Caco-2 (cell line): ENCODE measurements at regions not wholly inside any gene's neighbourhood (a gene's known extent, or its start where the extent isn't known, plus 50 kb on each side); places are given as distances from the start of the nearest gene placed in this dataset.
A peak's percentile ranks its signal among the peaks of the same experiment; 100 is the strongest.

ENCODE experiments used
- BruUV-seq: library from RNA; stranded (reverse); fragments of 400-500 nt; replicated peaks from 2 replicates; lab custom pipeline; 2021; lab: Mats Ljungman, UMichigan
- CTCF ChIA-PET: fragments of 300-600 bp; sonication (Branson Sonifier 250); formaldehyde crosslinking; loops from one replicate; lab custom pipeline; 2022; ENCODE audit warnings: antibody characterized with exemption; lab: Charles Lee
- POLR2A ChIA-PET: fragments of 300-600 bp; sonication (Branson Sonifier 250); formaldehyde crosslinking; loops from one replicate; lab custom pipeline; 2022; ENCODE audit warnings: antibody characterized with exemption; lab: Charles Lee
- DNase-seq, 2 experiments: peaks; one replicate each; pipeline versions ENCODE4 v3.0.0 to v3.0.0-alpha.2; 2020 to 2022
- H3K27me3 ChIP-seq: replicated peaks from 2 replicates; pipeline ENCODE4 v1.6.0; 2011; ENCODE audit warnings: low read length; ENCODE audit not compliant: control insufficient read depth, insufficient read depth
- H3K36me3 ChIP-seq: 2 replicates; pipeline ENCODE4 v1.5.1; 2011; ENCODE audit warnings: low read length; ENCODE audit not compliant: control insufficient read depth, insufficient read depth
- H3K4me1 ChIP-seq: fragments of 250-450 bp; sonication (Bioruptor Pico); 2 replicates; pipeline ENCODE4 v1.5.1; 2020; ENCODE audit warnings: mild to moderate bottlenecking
- H3K4me3 ChIP-seq: 2 replicates; pipeline ENCODE4 v1.5.1; 2011; ENCODE audit warnings: low read depth, mild to moderate bottlenecking, control low read depth, low read length
- H3K9me3 ChIP-seq: fragments of 250-450 bp; sonication (Bioruptor Pico); 2 replicates; pipeline ENCODE4 v1.5.1; 2020; ENCODE audit warnings: mild to moderate bottlenecking, moderate library complexity
- H3K27ac Mint-ChIP-seq: one replicate; pipeline ENCODE4 v1.8.0; 2022; ENCODE audit warnings: mixed read lengths; ENCODE audit not compliant: unreplicated experiment
- H3K27me3 Mint-ChIP-seq: one replicate; pipeline ENCODE4 v1.8.0; 2022; ENCODE audit warnings: mixed read lengths; ENCODE audit not compliant: insufficient read depth, unreplicated experiment
- H3K36me3 Mint-ChIP-seq: one replicate; pipeline ENCODE4 v1.8.0; 2022; ENCODE audit warnings: mild to moderate bottlenecking, mixed read lengths; ENCODE audit not compliant: insufficient read depth, unreplicated experiment
- H3K4me1 Mint-ChIP-seq: one replicate; pipeline ENCODE4 v1.8.0; 2022; ENCODE audit warnings: low read depth, mixed read lengths; ENCODE audit not compliant: unreplicated experiment
- H3K4me3 Mint-ChIP-seq: one replicate; pipeline ENCODE4 v1.8.0; 2022; ENCODE audit warnings: mild to moderate bottlenecking, moderate library complexity, mixed read lengths; ENCODE audit not compliant: unreplicated experiment
- H3K9me3 Mint-ChIP-seq: one replicate; pipeline ENCODE4 v1.8.0; 2022; ENCODE audit warnings: mixed read lengths; ENCODE audit not compliant: unreplicated experiment
- CTCF ChIP-seq, 2 experiments: fragments of 200-600 bp in 1 of 2; IDR thresholded peaks; 1 replicate in 1 of 2; 2 replicates in 1 of 2; pipeline versions ENCODE4 v1.5.1 to v1.8.0; 2011 to 2022; ENCODE audit warnings: antibody characterized with exemption in 1 of 2, control low read depth in 1 of 2, inconsistent platforms in 1 of 2, low read depth in 1 of 2, low read length in 1 of 2, mild to moderate bottlenecking in 1 of 2, moderate library complexity in 1 of 2; ENCODE audit not compliant: insufficient read depth in 1 of 2, severe bottlenecking in 1 of 2, unreplicated experiment in 1 of 2
- intact Hi-C: fragments of 100-400 bp; cut with micrococcal nuclease; formaldehyde crosslinking; loops from one replicate; pipeline ENCODE4 v1.10.0; 2022; ENCODE audit not compliant: unreplicated experiment

DNA sequence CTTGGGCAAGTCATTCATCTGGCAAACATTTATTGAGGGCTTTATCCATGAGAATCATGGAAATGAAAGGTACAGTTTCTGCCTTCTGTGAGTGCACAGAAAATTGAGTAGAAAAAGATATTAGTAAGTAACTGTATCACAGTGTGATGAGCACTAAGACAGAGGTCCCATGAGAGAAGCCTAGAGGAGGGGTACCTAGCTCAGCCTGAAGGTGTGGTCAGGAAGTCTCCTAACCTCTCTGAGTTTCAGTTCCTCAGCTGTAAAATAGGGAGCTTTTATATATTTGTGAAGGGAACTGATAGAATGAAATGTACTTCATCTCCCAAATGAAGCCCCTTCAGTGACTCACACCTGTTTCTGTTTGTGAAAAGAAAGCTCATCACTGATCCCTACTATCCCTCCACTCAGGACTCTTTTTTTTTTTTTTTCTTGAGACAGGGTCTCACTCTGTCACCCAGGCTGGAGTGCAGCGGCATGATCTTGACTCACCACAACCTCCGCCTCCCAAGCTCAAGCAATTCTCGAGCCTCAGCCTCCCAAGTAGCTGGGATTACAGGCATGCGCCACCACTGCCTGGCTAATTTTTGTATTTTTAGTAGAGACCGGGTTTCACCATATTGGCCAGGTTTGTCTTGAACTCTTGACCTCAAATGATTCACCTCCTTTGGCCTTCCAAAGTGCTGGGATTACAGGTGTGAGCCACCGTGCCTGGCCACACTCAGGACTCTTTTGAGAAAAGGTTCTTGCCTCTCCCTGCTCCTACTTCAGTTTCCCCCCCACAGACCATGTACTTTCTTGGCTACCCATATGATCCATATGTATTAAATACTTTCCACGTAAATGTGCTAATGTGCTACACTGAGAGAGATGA, 93.7 kb upstream of the FUT8 start:
- H3K27me3 ChIP-seq, result no peaks in the 10 kb centered on the region
- Mint-ChIP-seq H3K36me3 (no peaks in the 10 kb centered on the region), H3K4me3 (no peak overlapping the region), H3K27ac (no peak overlapping the region), H3K9me3 (no peaks in the 10 kb centered on the region), H3K27me3 (no peaks in the 10 kb centered on the region), H3K4me1 (peaks cover 19% of the 10 kb centered on the region)
- BruUV-seq, result no TSS peak
- no peaks in the 10 kb centered on the region for H3K36me3 ChIP-seq
- no peak overlapping the region for H3K4me3 ChIP-seq
- DNase-seq, result no peak
- no peak for TF ChIP-seq CTCF (IDR thresholded peaks at IDR 0.05; ENCODE audit: insufficient read depth in 1 of 2, low read depth in 1 of 2, low read length in 1 of 2, severe bottlenecking in 1 of 2, unreplicated experiment in 1 of 2)
- H3K4me1 ChIP-seq, result peaks cover 33% of the 10 kb centered on the region
- ChIA-PET CTCF (interaction anchor here (0.7 kb wide), 1 partner anchor 39 kb away, joined by 4 read pairs; no protein-coding TSS in a partner anchor), POLR2A (no interaction called here)
- no peaks in the 10 kb centered on the region for H3K9me3 ChIP-seq
- intact Hi-C loops, result no loop called here

- H3K4me1 Mint-ChIP-seq, result peaks cover 19% of the 10 kb centered on the region
- Histone ChIP-seq H3K27me3 (no peaks in the 10 kb centered on the region), H3K9me3 (no peaks in the 10 kb centered on the region), H3K4me1 (peaks cover 24% of the 10 kb centered on the region), H3K36me3 (no peaks in the 10 kb centered on the region), H3K4me3 (no peak overlapping the region)
- intact Hi-C loops, result no loop called here
- H3K4me3 Mint-ChIP-seq, result no peak overlapping the region
- H3K9me3 Mint-ChIP-seq, result no peaks in the 10 kb centered on the region
- no peak for TF ChIP-seq CTCF (IDR thresholded peaks at IDR 0.05; ENCODE audit: insufficient read depth in 1 of 2, low read depth in 1 of 2, low read length in 1 of 2, severe bottlenecking in 1 of 2, unreplicated experiment in 1 of 2)
- peak overlapping the region; percentile 62 for H3K27ac Mint-ChIP-seq
- ChIA-PET POLR2A (no interaction called here), CTCF (interaction anchor here (0.6 kb wide), 1 partner anchor 94 kb away, joined by 3 read pairs; no protein-coding TSS in a partner anchor)
- no TSS peak for BruUV-seq
- no peak for DNase-seq
- no peaks in the 10 kb centered on the region for H3K36me3 Mint-ChIP-seq
- no peaks in the 10 kb centered on the region for H3K27me3 Mint-ChIP-seq
These were observed 91.7 kb upstream of the FUT8 start for GRCh38 chr14:65320661-65321308.

DNA sequence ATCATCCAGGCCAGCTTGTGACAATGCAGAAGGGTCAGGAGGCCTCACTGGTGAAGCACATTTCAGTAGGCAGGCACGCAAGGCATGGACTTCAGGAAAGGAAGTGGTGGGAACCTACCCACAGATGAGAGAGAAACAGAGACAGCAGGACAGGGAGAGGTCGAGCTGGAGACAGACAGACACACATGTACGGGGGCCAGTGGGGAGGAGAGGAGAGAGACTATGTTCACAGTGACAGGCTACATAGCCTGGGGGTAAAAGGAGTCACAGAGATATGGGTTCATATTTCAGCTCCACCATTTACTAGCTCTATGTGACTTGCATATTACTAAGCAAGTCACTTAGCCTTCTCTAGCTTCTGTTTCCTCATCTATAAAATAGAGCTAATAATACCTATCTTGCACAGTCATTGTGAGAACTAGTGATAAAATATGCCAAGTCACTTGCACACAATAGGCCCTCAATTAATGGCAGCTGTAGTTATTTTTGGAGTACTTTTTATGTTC, 91.1 kb upstream of the FUT8 start:
- POLR2A ChIA-PET, result no interaction called here
- BruUV-seq, result no TSS peak
- intact Hi-C loops, result no loop called here
- Mint-ChIP-seq H3K4me1 (peaks cover 19% of the 10 kb centered on the region), H3K9me3 (no peaks in the 10 kb centered on the region), H3K27ac (peak overlapping the region; percentile 62), H3K36me3 (no peaks in the 10 kb centered on the region), H3K27me3 (no peaks in the 10 kb centered on the region), H3K4me3 (no peak overlapping the region)
- DNase-seq, result no peak
- CTCF ChIA-PET, result interaction anchor here (0.6 kb wide), 1 partner anchor 94 kb away, joined by 3 read pairs; no protein-coding TSS in a partner anchor
- Histone ChIP-seq H3K4me3 (no peak overlapping the region), H3K4me1 (peaks cover 24% of the 10 kb centered on the region), H3K36me3 (no peaks in the 10 kb centered on the region), H3K27me3 (no peaks in the 10 kb centered on the region), H3K9me3 (no peaks in the 10 kb centered on the region)
- TF ChIP-seq CTCF (IDR thresholded peaks at IDR 0.05; ENCODE audit: insufficient read depth in 1 of 2, low read depth in 1 of 2, low read length in 1 of 2, severe bottlenecking in 1 of 2, unreplicated experiment in 1 of 2), result no peak
